WI38 (cell line): ENCODE measurements at regions not wholly inside any gene's neighbourhood (a gene's known extent, or its start where the extent isn't known, plus 50 kb on each side); places are given as distances from the start of the nearest gene placed in this dataset.

Experiments
- H3K4me3 ChIP-seq: 2 replicates; pipeline ENCODE4 v1.5.1; 2011; ENCODE audit warnings: low read depth, mild to moderate bottlenecking, control low read depth, low read length
- TF ChIP-seq, protein P1 (sequence below): IDR thresholded peaks from 2 replicates; pipeline ENCODE4 v1.5.1; 2012; ENCODE audit warnings: low read depth, mild to moderate bottlenecking, control low read depth, low read length

DNA sequence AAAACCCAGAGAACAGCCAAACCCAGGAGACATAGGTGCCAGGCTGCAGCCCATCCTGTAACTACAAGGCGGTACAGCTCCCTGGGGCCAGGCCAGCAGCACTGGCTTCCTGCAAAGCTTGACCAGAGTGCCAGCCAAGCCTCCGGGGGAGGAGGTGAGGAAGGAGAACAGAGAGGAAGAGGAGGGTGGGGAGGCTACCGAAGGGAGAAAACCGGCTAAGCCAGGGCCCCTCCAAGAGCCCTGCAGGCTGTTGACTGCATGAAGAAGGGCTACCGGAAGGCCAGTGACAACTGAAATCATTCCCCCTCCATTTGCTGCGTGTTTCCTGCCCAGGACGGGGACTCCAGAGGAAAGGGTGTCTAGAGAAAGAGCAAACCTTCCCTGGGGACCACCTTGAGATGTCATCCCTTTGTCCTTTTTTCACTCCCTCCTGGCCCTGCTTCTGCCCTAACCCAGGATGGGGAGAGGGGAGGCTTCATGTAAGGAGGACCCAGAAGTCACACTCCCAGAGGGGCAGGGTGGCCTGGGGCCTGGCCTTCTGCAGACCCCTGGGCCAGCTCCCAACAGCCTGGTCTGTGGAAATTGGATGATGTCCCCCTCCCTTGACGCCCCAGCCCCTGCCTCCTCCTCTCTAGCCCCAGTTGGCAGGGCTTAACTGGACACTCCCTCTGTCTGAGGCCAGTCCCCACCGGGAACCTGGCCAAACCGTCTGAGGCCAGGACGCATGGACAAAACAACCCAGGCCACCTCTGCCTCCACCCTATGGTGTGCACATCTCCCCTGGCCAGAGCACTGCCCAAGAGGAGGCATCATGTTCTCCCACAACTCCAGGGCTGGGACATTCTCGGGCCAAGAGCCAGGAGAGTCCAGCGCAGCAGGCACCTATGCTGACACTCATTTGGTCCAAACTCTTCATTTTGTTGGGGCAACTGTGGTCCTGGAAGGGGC, 207.8 kb downstream of the CYP26B1 start:
- no peak overlapping the region for H3K4me3 ChIP-seq
- TF ChIP-seq, protein P1, sequence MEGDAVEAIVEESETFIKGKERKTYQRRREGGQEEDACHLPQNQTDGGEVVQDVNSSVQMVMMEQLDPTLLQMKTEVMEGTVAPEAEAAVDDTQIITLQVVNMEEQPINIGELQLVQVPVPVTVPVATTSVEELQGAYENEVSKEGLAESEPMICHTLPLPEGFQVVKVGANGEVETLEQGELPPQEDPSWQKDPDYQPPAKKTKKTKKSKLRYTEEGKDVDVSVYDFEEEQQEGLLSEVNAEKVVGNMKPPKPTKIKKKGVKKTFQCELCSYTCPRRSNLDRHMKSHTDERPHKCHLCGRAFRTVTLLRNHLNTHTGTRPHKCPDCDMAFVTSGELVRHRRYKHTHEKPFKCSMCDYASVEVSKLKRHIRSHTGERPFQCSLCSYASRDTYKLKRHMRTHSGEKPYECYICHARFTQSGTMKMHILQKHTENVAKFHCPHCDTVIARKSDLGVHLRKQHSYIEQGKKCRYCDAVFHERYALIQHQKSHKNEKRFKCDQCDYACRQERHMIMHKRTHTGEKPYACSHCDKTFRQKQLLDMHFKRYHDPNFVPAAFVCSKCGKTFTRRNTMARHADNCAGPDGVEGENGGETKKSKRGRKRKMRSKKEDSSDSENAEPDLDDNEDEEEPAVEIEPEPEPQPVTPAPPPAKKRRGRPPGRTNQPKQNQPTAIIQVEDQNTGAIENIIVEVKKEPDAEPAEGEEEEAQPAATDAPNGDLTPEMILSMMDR, result no peak

DNA sequence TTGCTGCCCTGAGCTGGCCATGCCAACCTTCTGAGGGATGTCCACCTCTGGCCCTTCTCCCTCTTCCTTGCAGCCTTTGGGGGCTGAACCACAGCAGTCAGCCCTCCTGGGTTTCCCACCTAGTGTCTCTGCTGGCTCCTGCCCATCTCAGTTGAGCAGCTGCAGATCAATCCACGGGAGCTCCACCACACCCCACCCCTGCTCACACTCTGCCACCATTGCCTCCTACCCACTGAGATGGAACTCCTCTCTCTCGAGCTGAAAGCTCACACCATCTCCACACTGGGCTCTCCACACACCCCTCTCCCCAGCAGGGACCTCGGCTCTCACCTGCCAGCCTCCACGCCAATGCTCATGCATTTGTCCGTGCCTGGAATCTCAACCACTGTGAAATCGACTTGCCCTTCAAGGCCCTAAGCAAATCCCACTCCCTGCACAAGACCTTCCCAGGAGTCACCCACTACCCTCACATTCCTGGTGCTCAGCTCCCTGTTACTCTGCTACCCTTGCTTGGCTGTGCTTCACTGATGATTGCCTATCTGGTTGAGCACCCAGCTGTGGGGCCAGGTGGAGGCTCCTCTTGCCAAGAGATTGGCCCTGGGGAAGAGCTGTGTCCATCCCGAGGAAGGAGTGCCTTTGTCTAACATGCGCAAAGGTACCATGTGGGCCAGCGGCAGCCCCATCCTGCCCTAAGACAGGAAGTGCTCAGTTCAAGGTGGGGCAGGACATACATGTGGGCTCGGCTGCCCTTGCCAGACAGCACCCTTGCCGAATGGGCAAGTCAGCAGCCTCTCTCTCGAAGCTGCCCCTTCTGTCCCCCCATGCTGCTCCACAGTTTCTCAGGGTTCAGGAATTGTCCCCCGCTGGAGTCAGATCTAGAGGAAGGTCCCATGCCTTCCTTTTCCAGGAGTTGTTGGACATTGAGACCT, 208.7 kb downstream of the CYP26B1 start:
- TF ChIP-seq, protein P1, result no peak
- no peak overlapping the region for H3K4me3 ChIP-seq

DNA sequence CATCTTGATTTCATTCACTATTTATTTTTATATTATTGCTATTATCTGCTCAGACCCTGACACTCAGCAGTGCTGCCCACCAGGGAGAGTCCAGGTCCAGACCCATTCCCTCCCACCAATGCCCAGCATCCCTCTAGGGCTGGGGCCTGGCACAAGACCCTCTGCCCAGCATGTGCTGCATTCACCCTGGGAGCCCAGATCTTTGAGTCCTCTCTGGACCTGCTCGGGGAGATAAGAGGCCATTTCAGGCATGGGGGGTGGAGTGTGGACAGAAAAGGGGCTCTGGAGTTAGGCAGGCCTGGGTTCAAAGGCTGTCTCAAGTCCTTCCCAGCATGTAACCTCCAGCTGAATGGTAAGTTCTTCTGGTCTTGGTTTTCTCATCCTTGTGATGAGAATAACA, 209.6 kb downstream of the CYP26B1 start:
- TF ChIP-seq, protein P1, result no peak
- H3K4me3 ChIP-seq, result no peak overlapping the region

DNA sequence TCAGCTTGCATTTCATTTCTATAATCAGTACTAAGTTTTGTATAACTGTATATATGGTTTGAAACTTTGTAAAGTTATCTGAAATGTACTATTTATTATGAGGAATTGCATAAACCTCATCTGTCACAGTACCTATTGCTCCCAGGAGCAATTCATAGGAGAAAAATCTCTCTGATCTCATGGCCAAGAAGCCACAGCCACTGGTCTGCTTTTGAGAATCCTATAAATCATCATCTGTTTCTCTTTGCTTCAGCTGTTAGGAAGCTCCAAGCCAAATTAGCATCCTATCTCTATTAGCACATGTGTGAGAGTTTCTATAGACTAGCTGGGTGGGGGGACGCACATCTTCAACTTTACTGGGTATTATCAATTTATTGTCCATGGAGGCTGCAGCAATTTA, 210.3 kb downstream of the CYP26B1 start:
- TF ChIP-seq, protein P1, result no peak
- no peak overlapping the region for H3K4me3 ChIP-seq

DNA sequence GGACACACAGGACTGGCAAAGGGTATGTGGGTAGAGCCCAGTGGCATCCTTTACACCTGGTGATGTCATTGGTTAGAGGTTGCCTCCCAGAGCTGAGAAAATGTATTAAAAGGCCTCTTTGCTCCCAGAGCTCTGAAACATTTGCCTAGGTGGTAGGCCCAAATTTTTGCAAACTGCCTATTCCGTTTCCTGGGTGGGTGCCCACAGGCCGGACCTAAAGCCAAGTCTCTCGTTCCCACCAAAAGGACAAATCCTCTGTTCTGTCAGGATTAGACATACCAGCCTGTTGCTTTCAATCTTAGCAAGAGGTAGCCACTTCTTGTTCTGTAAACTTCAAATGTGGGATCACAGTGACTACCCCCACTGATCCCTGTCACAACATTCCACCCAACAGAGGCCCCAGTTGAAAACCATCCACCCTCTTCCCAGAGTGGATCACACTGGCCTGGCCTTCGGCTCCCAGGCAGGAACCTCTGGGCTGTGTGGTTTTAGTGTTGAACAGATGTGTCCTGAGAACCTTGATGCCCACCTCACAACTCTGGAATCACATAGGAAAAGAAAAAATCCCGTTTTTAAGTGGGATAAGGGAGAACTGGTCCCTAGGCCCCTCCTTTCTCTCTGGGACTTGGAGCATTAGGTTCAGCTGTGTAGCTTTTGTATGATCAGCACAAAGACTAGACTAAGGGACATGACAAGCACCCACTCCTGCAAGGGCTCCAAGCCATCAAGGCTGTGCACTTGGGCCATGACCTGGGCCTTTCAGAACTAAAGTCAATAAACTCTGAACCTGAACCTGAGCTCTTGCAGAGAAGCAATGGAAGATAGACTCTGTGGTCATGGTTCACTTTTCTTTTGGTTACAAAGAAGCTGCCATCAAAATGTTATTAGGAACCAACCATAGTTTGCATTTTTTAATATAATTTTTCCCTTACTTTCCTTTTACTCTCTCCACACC, 211.3 kb downstream of the CYP26B1 start:
- H3K4me3 ChIP-seq, result no peak overlapping the region
- TF ChIP-seq, protein P1, result no peak

DNA sequence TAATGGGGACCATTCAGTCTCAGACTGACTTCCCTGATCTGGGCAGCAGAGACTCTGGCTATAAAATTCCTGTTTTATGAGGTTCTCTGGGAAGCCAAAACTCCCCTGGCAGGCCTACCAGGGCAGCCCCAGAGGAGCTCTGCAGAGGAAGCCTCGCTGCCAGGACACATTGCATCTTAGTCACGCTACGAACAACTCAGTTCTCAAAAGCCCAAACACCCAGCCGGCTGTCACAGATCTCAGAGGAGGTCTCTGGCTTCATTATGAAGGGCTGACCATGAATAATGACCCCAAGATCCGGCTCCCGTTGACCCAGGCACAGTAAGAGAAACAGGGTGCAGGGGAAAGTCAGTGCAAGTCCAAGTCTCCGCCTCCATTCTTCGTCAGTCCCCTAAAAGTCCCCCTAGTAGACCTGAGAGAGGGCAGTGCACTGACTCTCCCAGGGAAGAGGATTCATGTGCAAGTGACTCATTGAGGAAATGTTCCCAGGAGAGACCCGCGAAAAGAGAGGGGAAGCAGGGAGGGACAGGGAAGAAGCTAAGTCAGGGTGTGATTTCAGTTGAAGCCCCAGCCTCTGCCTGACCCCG, 212.3 kb downstream of the CYP26B1 start:
- no peak overlapping the region for H3K4me3 ChIP-seq
- TF ChIP-seq, protein P1, result no peak
